ENCODE measurements at regions not wholly inside any gene's neighbourhood (a gene's known extent, or its start where the extent isn't known, plus 50 kb on each side); places are given as distances from the start of the nearest gene placed in this dataset.

GRCh38 chr5:88483964-88484672 is 215.5 kb upstream of the TMEM161B start:
- Mint-ChIP-seq H3K27ac (no peak overlapping the region), H3K36me3 (ENCODE audit: low read depth) (no peaks in the 10 kb centered on the region), H3K4me1 (no peaks in the 10 kb centered on the region), H3K4me3 (no peak overlapping the region), H3K27me3 (ENCODE audit: low read depth, poor library complexity) (no peaks in the 10 kb centered on the region), H3K9me3 (no peaks in the 10 kb centered on the region)
- no peak for TF ChIP-seq CTCF (IDR thresholded peaks at IDR 0.05)
- DNase-seq = no peak

DNA sequence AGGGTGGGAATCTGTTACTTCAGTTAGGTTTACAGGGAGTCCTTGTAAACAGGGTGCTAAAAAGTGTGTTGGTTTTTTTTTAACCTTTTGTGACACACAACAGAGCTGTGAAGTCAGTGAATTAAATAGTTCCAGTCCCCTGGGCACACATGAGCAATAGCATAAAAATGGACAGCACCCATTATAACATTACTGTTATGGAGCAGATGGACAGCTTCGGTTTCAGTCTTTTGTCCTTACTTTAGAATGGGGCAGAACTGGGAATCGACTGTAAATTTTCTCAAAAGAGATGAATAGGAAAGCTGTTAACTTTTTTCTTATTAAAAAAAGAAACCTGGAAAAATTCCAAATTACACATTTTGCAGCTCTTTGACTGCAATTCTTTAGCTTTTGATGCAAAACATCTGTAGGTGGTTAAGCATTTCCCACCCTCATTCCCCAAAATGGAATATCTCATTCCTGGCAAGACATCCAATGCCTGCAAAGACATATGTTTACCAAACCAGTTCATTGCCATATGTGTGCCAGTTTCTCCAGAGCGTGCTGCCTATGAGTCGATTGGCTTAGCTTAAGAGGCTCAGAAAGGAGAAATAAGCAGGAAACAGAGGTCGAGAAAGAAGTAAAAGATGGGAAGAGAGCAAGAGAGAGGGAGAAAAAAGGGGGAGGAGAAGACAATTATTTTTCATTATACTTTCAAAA is 212.3 kb upstream of the TMEM161B start:
- no peak overlapping the region for H3K4me3 Mint-ChIP-seq
- no peak overlapping the region for H3K27ac Mint-ChIP-seq
- TF ChIP-seq CTCF (IDR thresholded peaks at IDR 0.05) = no peak

GRCh38 chr5:88480245-88480644 is 211.6 kb upstream of the TMEM161B start:
- no peaks in the 10 kb centered on the region for H3K27me3 Mint-ChIP-seq (ENCODE audit: low read depth, poor library complexity)
- no peak for TF ChIP-seq CTCF (IDR thresholded peaks at IDR 0.05)
- H3K4me1 Mint-ChIP-seq = no peaks in the 10 kb centered on the region
- no peak overlapping the region for H3K4me3 Mint-ChIP-seq
- H3K9me3 Mint-ChIP-seq = no peaks in the 10 kb centered on the region
- no peak overlapping the region for H3K27ac Mint-ChIP-seq
- H3K36me3 Mint-ChIP-seq (ENCODE audit: low read depth) = no peaks in the 10 kb centered on the region
- no peak for DNase-seq

More for the DNA sequence above, 212.3 kb upstream of the TMEM161B start:
- Mint-ChIP-seq H3K36me3 (ENCODE audit: low read depth) (no peaks in the 10 kb centered on the region), H3K27me3 (ENCODE audit: low read depth, poor library complexity) (no peaks in the 10 kb centered on the region), H3K9me3 (no peaks in the 10 kb centered on the region), H3K4me1 (no peaks in the 10 kb centered on the region)
- DNase-seq = no peak

GRCh38 chr5:88474574-88474973 is 205.9 kb upstream of the TMEM161B start:
- no peaks in the 10 kb centered on the region for H3K36me3 Mint-ChIP-seq (ENCODE audit: low read depth)
- no peak overlapping the region for H3K27ac Mint-ChIP-seq
- DNase-seq = no peak
- H3K27me3 Mint-ChIP-seq (ENCODE audit: low read depth, poor library complexity) = no peaks in the 10 kb centered on the region
- no peaks in the 10 kb centered on the region for H3K4me1 Mint-ChIP-seq
- no peak overlapping the region for H3K4me3 Mint-ChIP-seq
- no peak for TF ChIP-seq CTCF (IDR thresholded peaks at IDR 0.05)
- H3K9me3 Mint-ChIP-seq = peaks cover 5% of the 10 kb centered on the region

DNA sequence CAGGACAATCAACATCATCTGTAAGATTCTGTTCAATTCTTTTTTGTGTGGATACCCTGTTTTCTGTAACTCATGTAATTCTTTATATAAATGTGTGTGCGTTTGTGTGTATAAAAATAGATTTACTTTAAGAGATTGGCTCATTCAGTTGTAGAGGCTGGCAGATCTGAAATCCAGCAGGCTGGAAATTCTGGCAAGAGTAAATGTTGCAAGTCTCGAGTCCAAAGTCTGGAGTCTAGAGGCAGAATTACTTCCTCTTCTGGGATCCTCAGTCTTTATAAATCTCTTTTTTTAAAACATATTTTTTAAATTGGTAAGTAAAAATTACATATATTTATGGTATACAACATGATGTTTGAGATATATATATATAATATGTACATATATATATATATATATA is 202.1 kb upstream of the TMEM161B start:
- peaks cover 5% of the 10 kb centered on the region for H3K9me3 Mint-ChIP-seq
- H3K27ac Mint-ChIP-seq = no peak overlapping the region
- H3K4me1 Mint-ChIP-seq = peaks cover 2% of the 10 kb centered on the region
- no peak for DNase-seq
- no peaks in the 10 kb centered on the region for H3K36me3 Mint-ChIP-seq (ENCODE audit: low read depth)
- H3K27me3 Mint-ChIP-seq (ENCODE audit: low read depth, poor library complexity) = no peaks in the 10 kb centered on the region
- H3K4me3 Mint-ChIP-seq = no peak overlapping the region
- no peak for TF ChIP-seq CTCF (IDR thresholded peaks at IDR 0.05)

- no peaks in the 10 kb centered on the region for H3K9me3 Mint-ChIP-seq
- H3K4me3 Mint-ChIP-seq = no peak overlapping the region
- no peaks in the 10 kb centered on the region for H3K4me1 Mint-ChIP-seq
- no peak for DNase-seq
- H3K27ac Mint-ChIP-seq = no peak overlapping the region
- no peak for TF ChIP-seq CTCF (IDR thresholded peaks at IDR 0.05)
- H3K27me3 Mint-ChIP-seq (ENCODE audit: low read depth, poor library complexity) = peaks cover 4% of the 10 kb centered on the region
- no peaks in the 10 kb centered on the region for H3K36me3 Mint-ChIP-seq (ENCODE audit: low read depth)
Observed at GRCh38 chr5:88459971-88460370, 191.3 kb upstream of the TMEM161B start.

Measured in nephron progenitor cell (in vitro differentiated cells).